ENCODE measurements at regions not wholly inside any gene's neighbourhood (a gene's known extent, or its start where the extent isn't known, plus 50 kb on each side); places are given as distances from the start of the nearest gene placed in this dataset.

- TF ChIP-seq CTCF (IDR thresholded peaks at IDR 0.05) (no peak), POLR2A (IDR thresholded peaks at IDR 0.05) (no peak)
These were observed 77.7 kb downstream of the CRPPA start for GRCh38 chr7:16343612-16344011.
